ENCODE measurements at regions not wholly inside any gene's neighbourhood (a gene's known extent, or its start where the extent isn't known, plus 50 kb on each side); places are given as distances from the start of the nearest gene placed in this dataset.

DNA sequence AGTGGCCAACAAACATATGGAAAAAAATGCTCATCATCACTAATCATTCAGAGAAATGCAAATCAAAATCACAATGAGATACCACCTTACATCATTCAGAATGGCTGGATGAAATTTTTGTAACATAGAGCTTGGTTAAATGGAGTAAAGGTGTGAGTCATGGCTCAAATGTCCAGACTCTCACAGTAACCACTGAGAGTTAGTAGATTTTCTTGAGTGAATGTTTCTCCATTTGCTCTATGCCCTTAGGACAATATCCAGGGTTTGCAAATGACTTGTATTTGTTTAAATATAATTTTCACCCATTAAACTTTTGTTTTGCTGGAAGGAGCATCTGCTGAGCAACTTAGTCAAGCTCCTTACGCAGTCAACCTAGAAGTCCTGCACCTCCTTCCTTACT is 967.2 kb downstream of the XPNPEP1 start:
- TF ChIP-seq TAF1 (IDR thresholded peaks at IDR 0.05; ENCODE audit: low read depth) (no peak), EP300 (IDR thresholded peaks at IDR 0.05; ENCODE audit: borderline replicate concordance) (no peak), USF1 (IDR thresholded peaks at IDR 0.05) (no peak), TEAD4 (IDR thresholded peaks at IDR 0.05) (no peak), ZBTB7A (IDR thresholded peaks at IDR 0.05; ENCODE audit: low read depth) (no peak), FOXM1 (IDR thresholded peaks at IDR 0.05; ENCODE audit: borderline replicate concordance, low read depth) (no peak), CEBPB (IDR thresholded peaks at IDR 0.05) (no peak), EGR1 (IDR thresholded peaks at IDR 0.05) (no peak), NFIC (IDR thresholded peaks at IDR 0.05) (no peak), RAD21 (IDR thresholded peaks at IDR 0.05; ENCODE audit: low read depth) (no peak), TCF12 (IDR thresholded peaks at IDR 0.05; ENCODE audit: low read depth) (no peak), YY1 (IDR thresholded peaks at IDR 0.05; ENCODE audit: low read depth) (no peak), CREB1 (IDR thresholded peaks at IDR 0.05; ENCODE audit: low read depth) (no peak)
- TF ChIP-seq, protein P1, sequence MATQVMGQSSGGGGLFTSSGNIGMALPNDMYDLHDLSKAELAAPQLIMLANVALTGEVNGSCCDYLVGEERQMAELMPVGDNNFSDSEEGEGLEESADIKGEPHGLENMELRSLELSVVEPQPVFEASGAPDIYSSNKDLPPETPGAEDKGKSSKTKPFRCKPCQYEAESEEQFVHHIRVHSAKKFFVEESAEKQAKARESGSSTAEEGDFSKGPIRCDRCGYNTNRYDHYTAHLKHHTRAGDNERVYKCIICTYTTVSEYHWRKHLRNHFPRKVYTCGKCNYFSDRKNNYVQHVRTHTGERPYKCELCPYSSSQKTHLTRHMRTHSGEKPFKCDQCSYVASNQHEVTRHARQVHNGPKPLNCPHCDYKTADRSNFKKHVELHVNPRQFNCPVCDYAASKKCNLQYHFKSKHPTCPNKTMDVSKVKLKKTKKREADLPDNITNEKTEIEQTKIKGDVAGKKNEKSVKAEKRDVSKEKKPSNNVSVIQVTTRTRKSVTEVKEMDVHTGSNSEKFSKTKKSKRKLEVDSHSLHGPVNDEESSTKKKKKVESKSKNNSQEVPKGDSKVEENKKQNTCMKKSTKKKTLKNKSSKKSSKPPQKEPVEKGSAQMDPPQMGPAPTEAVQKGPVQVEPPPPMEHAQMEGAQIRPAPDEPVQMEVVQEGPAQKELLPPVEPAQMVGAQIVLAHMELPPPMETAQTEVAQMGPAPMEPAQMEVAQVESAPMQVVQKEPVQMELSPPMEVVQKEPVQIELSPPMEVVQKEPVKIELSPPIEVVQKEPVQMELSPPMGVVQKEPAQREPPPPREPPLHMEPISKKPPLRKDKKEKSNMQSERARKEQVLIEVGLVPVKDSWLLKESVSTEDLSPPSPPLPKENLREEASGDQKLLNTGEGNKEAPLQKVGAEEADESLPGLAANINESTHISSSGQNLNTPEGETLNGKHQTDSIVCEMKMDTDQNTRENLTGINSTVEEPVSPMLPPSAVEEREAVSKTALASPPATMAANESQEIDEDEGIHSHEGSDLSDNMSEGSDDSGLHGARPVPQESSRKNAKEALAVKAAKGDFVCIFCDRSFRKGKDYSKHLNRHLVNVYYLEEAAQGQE (IDR thresholded peaks at IDR 0.05; ENCODE audit: low read depth) = no peak
- TF ChIP-seq, protein P2, sequence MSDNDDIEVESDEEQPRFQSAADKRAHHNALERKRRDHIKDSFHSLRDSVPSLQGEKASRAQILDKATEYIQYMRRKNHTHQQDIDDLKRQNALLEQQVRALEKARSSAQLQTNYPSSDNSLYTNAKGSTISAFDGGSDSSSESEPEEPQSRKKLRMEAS (IDR thresholded peaks at IDR 0.05) = no peak

DNA sequence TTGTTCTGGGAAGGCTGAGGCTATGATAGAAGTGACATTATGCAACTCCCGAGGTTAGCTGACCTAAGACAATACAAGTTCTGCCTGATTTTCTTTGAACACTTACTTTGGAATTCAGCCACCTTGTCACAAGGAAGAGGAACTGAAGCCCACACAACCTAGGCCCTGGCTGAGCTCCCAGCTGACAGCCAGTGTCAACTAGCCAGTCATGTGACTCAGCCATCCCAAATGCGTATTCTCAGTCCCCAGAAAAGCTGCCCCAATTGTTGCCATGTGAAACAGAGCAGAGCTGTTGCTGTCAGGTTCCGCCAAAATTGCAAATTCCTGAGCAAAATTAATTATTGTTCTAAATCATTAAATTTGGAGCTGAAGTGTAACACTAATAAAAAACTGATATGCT is 1010.0 kb downstream of the XPNPEP1 start:
- TF ChIP-seq FOXM1 (IDR thresholded peaks at IDR 0.05; ENCODE audit: borderline replicate concordance, low read depth) = no peak
- TF ChIP-seq EGR1 (IDR thresholded peaks at IDR 0.05) = no peak
- TF ChIP-seq CREB1 (IDR thresholded peaks at IDR 0.05; ENCODE audit: low read depth) = no peak
- no peak for TF ChIP-seq YY1 (IDR thresholded peaks at IDR 0.05; ENCODE audit: low read depth)
- no peak for TF ChIP-seq ZBTB7A (IDR thresholded peaks at IDR 0.05; ENCODE audit: low read depth)
- no peak for TF ChIP-seq TCF12 (IDR thresholded peaks at IDR 0.05; ENCODE audit: low read depth)
- TF ChIP-seq, protein P1 (IDR thresholded peaks at IDR 0.05; ENCODE audit: low read depth) = no peak
- TF ChIP-seq NFIC (IDR thresholded peaks at IDR 0.05) = no peak
- TF ChIP-seq, protein P2 (IDR thresholded peaks at IDR 0.05) = no peak
- TF ChIP-seq TEAD4 (IDR thresholded peaks at IDR 0.05) = no peak

DNA sequence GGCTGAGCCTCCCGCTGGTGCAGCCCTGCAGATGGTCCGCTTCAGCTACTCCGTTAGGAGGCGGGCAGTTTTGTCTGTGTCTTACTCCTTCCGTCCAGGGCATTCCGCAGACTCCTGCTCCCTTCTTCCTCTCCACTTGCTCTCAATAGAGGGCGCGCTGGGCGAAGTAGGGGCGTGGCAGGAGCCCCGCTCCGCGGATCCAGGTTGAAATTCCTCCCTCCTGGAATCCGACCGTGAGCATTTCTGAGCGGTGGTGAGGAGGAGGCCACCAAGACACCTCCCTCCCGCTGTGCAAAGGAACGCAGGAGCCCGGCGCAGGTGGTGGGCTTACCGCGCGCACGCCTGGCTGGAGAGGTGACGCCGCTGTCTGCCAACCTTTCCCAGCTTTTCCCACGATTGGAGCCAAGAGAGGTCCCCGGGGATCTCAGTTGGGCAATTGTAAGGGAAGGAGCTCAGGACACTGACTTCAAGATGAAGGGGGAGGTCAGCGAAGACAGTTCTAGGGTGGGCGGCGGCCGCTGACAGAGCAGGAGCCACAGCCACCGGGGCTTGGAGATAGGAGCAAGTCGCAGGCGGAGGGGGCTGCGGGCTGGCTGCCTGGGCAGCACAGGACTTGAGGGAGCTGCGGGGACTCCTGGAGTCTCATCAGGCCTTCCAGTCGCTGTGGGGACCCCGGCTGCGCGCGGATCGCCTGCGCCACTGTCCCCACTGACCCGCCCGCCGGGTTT is 1011.3 kb downstream of the XPNPEP1 start:
- TF ChIP-seq TCF12 (IDR thresholded peaks at IDR 0.05; ENCODE audit: low read depth) = no peak
- no peak for TF ChIP-seq USF1 (IDR thresholded peaks at IDR 0.05)
- no peak for TF ChIP-seq NFIC (IDR thresholded peaks at IDR 0.05)
- TF ChIP-seq, protein P2 (IDR thresholded peaks at IDR 0.05) = no peak
- no peak for TF ChIP-seq ZBTB7A (IDR thresholded peaks at IDR 0.05; ENCODE audit: low read depth)
- TF ChIP-seq FOXM1 (IDR thresholded peaks at IDR 0.05; ENCODE audit: borderline replicate concordance, low read depth) = no peak
- TF ChIP-seq, protein P1 (IDR thresholded peaks at IDR 0.05; ENCODE audit: low read depth) = no peak
- TF ChIP-seq TAF1 (IDR thresholded peaks at IDR 0.05; ENCODE audit: low read depth) = no peak
- no peak for TF ChIP-seq YY1 (IDR thresholded peaks at IDR 0.05; ENCODE audit: low read depth)

GRCh38 chr10:108908096-108908495 is 1015.2 kb downstream of the XPNPEP1 start:
- TF ChIP-seq TEAD4 (IDR thresholded peaks at IDR 0.05) = no peak

All from Ishikawa (cell line).